GM21381 (cell line): ENCODE measurements at regions not wholly inside any gene's neighbourhood (a gene's known extent, or its start where the extent isn't known, plus 50 kb on each side); places are given as distances from the start of the nearest gene placed in this dataset.

Experiments
- ATAC-seq: cut with Tn5 transposase; IDR thresholded peaks from one replicate; pipeline ENCODE4 v1.9.1; 2021; ENCODE audit warnings: mild to moderate bottlenecking, moderate library complexity; ENCODE audit not compliant: unreplicated experiment

DNA sequence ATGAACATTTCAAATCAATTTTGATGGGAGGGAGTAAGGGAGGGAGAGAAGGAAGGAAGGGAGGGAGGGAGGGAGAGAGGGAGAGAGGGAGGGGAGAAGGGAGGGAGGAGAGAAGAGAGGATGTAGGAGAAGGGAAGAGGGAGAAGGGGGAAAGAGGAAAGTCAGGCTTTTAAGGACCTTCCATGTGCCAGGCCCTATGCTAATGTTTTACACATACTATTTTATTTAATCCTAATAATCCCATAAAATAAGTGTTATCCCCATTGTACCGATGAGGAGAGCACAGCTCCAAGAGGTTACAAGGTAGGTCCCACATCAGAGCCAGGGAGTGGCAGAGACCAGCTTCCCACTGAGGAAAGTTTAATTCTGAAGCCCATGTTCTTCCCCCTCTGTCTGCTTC lies 341.9 kb downstream of the RAB28 start:
- ATAC-seq, result no peak

DNA sequence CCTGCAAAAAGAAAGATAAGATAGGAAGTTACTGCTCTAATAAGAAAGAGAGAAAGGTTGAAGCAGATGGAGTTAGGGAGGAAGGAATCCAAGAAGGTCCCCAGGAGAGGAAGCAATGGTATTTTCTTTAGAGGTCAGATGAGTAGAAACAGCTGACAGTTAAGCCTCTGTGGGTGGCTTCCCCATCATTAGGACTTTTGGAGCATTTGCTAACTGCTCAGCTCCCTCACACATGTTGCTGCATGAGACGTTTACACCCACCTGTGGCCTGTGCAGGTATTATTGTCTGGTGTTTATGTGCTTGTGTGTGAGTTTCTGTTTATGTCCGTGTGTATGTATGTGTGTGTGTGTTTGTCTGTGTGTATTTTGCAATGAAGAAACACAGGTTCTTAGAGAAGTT lies 346.8 kb downstream of the RAB28 start:
- ATAC-seq, result no peak

GRCh38 chr4:13133700-13134099 lies 350.4 kb downstream of the RAB28 start:
- ATAC-seq, result no peak

DNA sequence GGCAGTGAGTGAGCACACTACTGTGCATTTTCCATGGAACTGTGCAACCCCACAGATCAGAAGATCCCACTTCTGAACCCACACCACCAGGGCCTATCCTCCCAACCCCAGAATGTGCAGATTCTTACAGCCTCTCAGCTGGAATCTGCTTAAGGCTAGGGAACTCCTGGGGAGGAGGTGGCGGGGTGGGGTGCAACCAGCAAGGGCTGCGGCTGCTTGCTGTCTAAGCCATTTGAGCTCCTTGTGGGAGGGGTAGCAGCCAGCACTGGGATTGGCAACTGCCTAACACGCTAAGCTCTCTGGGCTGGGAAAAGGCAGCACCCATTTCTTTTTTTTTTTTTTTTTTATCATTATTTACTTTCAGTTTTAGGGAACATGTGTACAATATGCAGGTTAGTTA lies 353.3 kb downstream of the RAB28 start:
- no peak for ATAC-seq

DNA sequence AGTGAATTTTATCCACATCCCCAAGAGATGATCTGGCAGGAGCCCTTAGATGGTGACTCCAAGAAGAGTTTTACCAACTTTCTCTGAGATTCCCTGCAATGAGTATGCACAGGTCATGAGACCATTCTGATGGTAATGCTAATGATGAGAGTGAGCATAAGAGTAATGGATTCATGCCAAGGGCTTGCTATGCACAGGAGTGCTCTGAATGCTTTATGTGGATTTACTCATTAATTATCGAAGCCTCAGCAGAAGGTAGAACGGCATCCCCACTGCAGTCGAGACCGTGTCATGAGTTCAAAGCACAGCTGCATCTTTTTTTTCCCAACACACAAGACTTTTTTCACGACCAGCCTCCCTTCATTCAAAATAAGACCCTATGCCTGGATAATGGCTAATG lies 355.0 kb downstream of the RAB28 start:
- no peak for ATAC-seq

DNA sequence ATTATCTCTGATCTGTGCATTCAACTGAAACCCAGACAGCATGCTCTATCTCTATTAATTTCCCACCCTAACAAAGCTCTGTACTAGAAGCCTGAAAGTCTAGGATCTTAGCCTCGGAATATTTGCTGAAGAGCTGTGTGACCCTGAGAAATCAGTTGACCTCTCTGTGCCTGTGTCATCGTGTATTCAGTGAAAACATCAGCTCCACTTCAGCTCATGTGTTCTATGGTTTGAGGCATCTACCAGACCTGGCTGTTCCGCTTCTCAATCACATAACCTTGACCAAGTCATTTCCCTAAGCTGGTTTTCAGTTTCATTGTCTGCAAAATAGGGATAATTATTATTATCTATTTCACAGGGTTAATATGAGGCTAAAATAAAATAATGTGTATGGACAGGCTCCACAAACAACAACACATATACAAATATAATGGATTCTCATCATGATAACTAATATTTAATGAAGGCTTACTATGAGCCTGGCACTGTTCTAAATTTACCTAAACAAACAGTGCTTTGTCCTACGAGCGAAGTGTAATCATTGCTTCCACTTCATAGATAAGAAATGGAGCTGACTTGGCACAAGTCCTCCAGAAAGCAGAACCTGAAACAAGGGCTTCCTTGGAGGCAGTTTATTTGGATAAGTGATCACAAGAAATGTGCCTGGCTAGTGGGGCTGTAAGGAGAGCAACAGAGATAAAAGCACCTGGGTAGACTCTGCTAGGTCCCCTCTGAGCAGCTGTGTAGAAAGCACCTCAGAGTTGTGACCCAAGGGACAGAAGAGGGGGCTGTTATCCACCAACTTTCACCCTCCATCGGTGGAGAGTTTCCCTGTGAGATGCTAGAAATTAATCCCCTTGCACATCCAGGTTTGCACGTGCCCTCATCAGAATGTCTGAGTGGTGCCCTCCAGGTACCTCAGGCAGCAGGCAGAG lies 356.9 kb downstream of the RAB28 start:
- ATAC-seq, result no peak

DNA sequence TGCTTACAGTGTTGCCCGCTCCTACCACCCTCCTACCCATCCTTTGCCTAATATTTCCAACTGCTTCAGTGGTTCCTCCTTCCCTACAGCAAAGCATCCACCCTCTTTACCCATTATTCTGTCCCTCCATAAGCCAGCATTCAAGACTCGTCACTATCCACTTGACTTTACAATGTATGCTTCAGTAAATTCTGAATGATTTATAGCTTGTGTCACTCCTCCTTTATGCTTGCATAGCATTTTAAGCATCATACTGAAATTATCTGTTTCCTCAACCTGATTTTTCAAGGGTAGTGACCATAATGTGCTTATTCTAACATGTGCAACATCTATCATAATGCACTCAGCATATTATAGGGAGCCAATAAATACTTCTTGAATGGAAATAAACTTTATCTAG lies 365.5 kb downstream of the RAB28 start:
- no peak for ATAC-seq

DNA sequence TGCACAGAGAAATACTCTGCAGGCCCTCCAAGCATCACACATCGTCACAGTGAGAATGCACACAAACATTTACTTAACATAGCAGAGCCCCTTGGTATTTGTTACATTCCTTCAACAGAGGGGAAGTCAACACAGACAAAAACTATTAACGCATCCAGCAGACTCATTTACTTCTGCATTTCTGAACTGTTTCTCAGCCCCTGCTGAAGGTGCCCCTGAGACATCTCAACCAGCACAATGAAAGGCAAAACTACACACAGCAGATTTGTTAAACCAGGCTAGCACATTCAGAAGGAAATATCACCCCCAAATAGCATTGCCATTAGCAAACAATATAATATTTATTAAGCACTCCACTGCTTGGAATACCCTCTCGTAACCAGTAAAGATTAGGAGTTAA lies 367.0 kb downstream of the RAB28 start:
- no peak for ATAC-seq

DNA sequence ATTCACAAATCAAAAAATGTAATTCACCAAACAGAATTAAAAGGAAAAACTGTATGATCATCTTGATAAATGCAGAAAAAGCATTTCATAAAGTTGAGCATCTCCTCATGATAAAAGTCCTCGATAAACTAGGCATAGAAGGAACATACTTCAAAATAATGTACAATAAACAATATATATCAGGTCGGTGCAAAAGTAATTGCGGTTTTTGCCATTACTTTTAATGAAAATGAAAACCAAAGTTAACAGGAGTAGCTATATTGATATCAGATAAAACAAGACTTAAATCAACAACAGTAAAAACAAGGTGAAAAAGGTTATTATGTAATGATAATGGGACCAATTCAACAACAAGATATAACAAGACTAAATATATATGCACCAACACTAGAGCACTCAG lies 372.1 kb downstream of the RAB28 start:
- no peak for ATAC-seq

DNA sequence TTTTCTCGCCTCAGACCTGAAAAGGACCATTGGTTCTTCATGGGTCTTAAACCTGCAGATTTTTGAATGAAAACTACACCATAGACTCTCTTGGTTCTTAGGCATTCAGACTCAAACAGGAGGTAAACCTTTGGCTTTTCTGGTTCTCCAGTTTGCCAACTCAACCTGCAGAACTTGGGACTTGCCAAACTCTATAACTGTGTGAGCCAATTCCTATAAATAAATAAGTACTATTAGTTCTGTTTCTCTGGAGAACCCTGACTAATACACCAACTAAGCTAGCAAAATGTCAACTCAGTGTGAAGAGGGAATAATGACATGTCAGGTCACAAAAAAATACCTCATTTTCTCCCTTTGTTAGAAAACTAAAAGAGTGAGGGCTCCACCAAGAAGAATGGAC lies 374.6 kb downstream of the RAB28 start:
- ATAC-seq, result no peak

DNA sequence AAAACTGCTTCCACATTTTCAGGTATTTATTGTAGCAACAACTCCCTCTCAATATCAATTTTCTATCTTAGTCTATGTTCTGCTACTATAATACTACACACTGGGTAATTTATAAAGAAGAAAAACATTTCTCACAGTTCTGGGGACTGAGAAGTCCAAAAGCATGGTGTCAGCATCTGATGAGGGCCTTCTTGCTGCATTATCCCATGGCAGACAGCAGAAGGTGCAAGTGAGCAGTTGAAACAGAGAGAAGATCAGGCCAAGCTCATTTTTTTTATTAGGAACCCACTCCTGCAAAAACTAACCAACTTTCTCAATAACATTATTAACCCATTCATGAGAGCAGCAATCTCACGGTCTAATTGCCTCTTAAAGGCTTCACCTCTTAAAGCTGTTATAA lies 376.0 kb downstream of the RAB28 start:
- no peak for ATAC-seq

- no peak for ATAC-seq
These were observed 380.6 kb downstream of the RAB28 start for GRCh38 chr4:13103382-13104015.

DNA sequence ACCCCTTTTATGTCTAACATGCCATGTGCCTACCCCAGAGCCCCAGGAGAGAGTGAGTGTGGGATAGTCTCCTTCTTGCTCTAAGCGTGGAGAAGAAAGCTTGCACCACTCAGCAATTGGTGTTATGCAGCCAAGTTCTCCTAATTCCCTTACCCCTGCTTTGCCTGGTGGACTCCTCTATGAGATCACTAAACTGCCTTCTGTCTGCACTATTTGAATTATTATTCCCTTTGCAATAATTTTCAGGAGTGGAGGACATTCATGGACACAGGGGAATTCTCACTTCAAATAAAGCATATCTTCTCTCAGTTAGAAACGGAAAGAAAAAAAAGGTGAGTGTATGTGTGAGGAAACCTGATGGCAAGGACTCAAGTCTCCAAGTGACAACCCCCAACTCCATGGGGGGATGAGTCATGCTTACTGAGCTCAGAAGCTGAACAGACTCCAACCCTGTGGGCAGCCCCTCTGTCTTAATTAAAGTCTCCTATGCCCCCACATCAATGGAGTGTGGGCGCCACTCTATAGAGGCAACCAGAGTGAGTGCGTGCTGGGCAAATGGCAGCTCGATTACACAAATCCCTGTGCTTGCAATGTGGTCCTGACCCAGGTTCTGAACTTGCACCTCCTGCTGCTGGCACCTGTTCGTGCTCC lies 381.9 kb downstream of the RAB28 start:
- no peak for ATAC-seq

- no peak for ATAC-seq
These were observed 386.2 kb downstream of the RAB28 start for GRCh38 chr4:13097971-13098370.

- no peak for ATAC-seq
These were observed 388.4 kb downstream of the RAB28 start for GRCh38 chr4:13095722-13096121.

DNA sequence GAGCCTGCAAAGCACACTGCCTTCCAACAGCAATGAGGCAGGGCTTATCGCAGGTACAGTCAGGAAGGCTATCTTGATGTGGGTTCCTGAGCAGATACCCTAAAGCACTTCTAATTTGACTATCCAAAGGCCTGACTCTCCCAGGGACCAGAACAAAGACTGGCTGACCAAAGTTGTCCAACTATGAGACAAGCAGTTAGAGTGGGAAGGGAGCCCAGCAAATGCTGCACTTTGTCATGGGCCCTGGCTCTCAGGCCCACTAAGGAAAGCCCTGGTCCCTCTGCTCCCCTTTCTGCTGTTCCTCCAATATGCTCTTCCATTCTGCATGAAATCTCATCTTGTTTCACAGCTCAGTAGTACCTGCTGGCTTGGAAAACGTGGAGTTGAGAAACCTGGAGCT lies 391.0 kb downstream of the RAB28 start:
- ATAC-seq, result no peak

DNA sequence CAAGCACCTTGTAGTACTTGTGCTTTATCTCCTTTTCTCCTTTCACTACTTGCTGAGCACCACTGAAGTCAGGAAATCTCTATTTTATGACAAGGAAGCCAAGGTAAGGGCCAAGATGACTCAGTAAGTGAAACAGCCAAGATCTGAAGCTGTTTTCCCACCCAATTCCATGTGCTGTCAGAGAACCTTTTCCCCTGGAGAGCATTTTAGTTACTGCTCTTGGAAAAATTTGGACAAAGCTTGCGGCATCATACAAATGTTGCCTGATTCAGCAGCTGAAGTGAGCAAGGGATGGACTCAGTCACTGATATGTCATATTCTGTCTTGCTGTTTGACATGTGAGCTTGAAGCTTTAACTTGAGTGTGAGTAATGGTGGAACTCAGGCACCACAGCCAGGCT lies 391.4 kb downstream of the RAB28 start:
- ATAC-seq, result no peak

DNA sequence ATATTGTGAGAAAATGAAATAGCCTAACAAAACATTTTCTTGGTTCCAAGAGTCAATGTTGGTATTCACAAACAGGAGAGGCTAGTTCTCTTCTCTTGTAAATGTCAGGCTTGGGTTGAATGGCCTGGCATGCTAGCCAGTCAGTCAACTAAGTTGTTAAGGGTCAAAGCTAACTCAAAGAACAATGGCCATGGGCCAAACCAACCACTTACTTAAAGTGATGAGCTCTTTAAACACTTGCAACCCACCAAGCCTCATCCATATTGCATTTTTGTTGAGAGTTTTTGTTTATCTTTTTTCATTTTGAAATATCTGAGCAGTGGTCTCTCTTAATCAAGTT lies 394.5 kb downstream of the RAB28 start:
- no peak for ATAC-seq

GRCh38 chr4:13088726-13089658 lies 395.1 kb downstream of the RAB28 start:
- ATAC-seq, result no peak

GRCh38 chr4:13087041-13087440 lies 397.1 kb downstream of the RAB28 start:
- ATAC-seq, result no peak

DNA sequence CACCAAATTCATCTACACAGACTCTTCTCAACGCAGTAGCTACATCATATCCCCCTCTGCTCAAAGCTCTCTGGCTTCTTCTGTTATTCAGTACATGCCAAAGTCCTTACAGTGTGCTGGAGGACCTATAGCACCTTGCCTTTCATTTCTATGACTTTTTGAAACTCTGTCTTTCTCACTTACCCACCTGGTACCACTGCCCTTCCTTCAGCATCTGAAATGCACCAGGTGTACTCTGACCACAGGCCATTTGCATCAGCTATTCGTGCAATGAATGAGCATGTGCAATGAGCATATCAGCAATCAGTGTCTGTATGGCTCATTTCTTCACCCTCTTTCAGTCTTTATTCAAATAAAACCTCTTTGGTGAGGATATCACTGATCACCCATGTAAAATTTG lies 399.9 kb downstream of the RAB28 start:
- no peak for ATAC-seq
